Osteoblast (primary cell): ENCODE measurements at regions not wholly inside any gene's neighbourhood (a gene's known extent, or its start where the extent isn't known, plus 50 kb on each side); places are given as distances from the start of the nearest gene placed in this dataset.

Experiments
- DNase-seq: peaks from one replicate; pipeline ENCODE4 v3.0.0; 2011; ENCODE audit warnings: low spot score, mixed read lengths; ENCODE audit not compliant: insufficient read length; ENCODE audit errors: missing footprints
- H2AFZ ChIP-seq: 2 replicates; pipeline ENCODE4 v1.6.0; 2011; ENCODE audit warnings: mild to moderate bottlenecking, low read length
- H3K27ac ChIP-seq: 2 replicates; pipeline ENCODE4 v1.5.1; 2011; ENCODE audit warnings: mild to moderate bottlenecking, low read depth, low read length, moderate library complexity
- H3K27me3 ChIP-seq: 2 replicates; pipeline ENCODE4 v1.6.0; 2012; ENCODE audit warnings: mild to moderate bottlenecking, control low read depth, inconsistent platforms, low read length, moderate library complexity; ENCODE audit not compliant: insufficient read depth
- H3K36me3 ChIP-seq: 2 replicates; pipeline ENCODE4 v1.5.1; 2011; ENCODE audit warnings: mild to moderate bottlenecking, low read length, control low read depth, moderate library complexity; ENCODE audit not compliant: insufficient read depth
- H3K4me1 ChIP-seq: 2 replicates; pipeline ENCODE4 v1.5.1; 2011; ENCODE audit warnings: mild to moderate bottlenecking, low read length, control low read depth, moderate library complexity; ENCODE audit not compliant: insufficient read depth
- H3K4me2 ChIP-seq: 2 replicates; pipeline ENCODE4 v1.6.0; 2011; ENCODE audit warnings: mild to moderate bottlenecking, low read length; ENCODE audit not compliant: insufficient read depth
- H3K4me3 ChIP-seq: fragments of 200-600 bp; sonication (generic); 3 replicates; pipeline ENCODE4 v1.5.1; 2012; ENCODE audit warnings: mild to moderate bottlenecking, low read length, inconsistent platforms; ENCODE audit not compliant: insufficient read depth
- H3K79me2 ChIP-seq: 2 replicates; pipeline ENCODE4 v1.6.0; 2012; ENCODE audit warnings: mild to moderate bottlenecking, low read length, control low read depth, inconsistent platforms; ENCODE audit not compliant: insufficient read depth
- H3K9me3 ChIP-seq: 2 replicates; pipeline ENCODE4 v1.5.1; 2011; ENCODE audit warnings: low read depth, low read length, control low read depth
- H4K20me1 ChIP-seq: 2 replicates; pipeline ENCODE4 v1.6.0; 2012; ENCODE audit warnings: mild to moderate bottlenecking, low read length, control low read depth; ENCODE audit not compliant: insufficient read depth
- CTCF ChIP-seq: IDR thresholded peaks from 2 replicates; pipeline ENCODE4 v1.5.1; 2011; ENCODE audit warnings: mild to moderate bottlenecking, low read depth, low read length, moderate library complexity; ENCODE audit errors: extremely low read depth

- H3K9me3 ChIP-seq = no peaks in the 10 kb centered on the region
- no peak overlapping the region for H3K4me2 ChIP-seq
- H3K36me3 ChIP-seq = no peaks in the 10 kb centered on the region
- no peak for TF ChIP-seq CTCF
- H3K27me3 ChIP-seq = no peaks in the 10 kb centered on the region
- no peaks in the 10 kb centered on the region for H4K20me1 ChIP-seq
- no peaks in the 10 kb centered on the region for H3K79me2 ChIP-seq
- H3K4me3 ChIP-seq = no peak overlapping the region
- peaks cover 29% of the 10 kb centered on the region for H3K4me1 ChIP-seq
- no peak overlapping the region for H2AFZ ChIP-seq
- H3K27ac ChIP-seq = no peak overlapping the region
- no peak for DNase-seq
Measured at GRCh38 chr4:120446051-120446567, 379.5 kb upstream of the MAD2L1 start.

- Histone ChIP-seq H3K36me3 (no peaks in the 10 kb centered on the region), H3K9me3 (no peaks in the 10 kb centered on the region), H3K4me1 (peaks cover 29% of the 10 kb centered on the region), H3K4me3 (no peak overlapping the region), H3K4me2 (no peak overlapping the region), H4K20me1 (no peaks in the 10 kb centered on the region), H2AFZ (no peak overlapping the region), H3K79me2 (no peaks in the 10 kb centered on the region), H3K27ac (no peak overlapping the region), H3K27me3 (no peaks in the 10 kb centered on the region)
- no peak for DNase-seq
- TF ChIP-seq CTCF = no peak
Measured at GRCh38 chr4:120445186-120445585, 378.5 kb upstream of the MAD2L1 start.

GRCh38 chr4:120443116-120443515, 376.5 kb upstream of the MAD2L1 start:
- H3K9me3 ChIP-seq = no peaks in the 10 kb centered on the region
- peak overlapping the region; percentile 40 for H3K27ac ChIP-seq
- H2AFZ ChIP-seq = no peak overlapping the region
- H3K36me3 ChIP-seq = no peaks in the 10 kb centered on the region
- H3K27me3 ChIP-seq = no peaks in the 10 kb centered on the region
- no peaks in the 10 kb centered on the region for H3K79me2 ChIP-seq
- H3K4me3 ChIP-seq = no peak overlapping the region
- H4K20me1 ChIP-seq = no peaks in the 10 kb centered on the region
- peaks cover 26% of the 10 kb centered on the region for H3K4me1 ChIP-seq
- no peak for TF ChIP-seq CTCF
- peak overlapping the region; percentile 44 for H3K4me2 ChIP-seq
- peak; percentile 55 for DNase-seq

- H3K79me2 ChIP-seq = no peaks in the 10 kb centered on the region
- H3K36me3 ChIP-seq = no peaks in the 10 kb centered on the region
- H3K4me1 ChIP-seq = peaks cover 15% of the 10 kb centered on the region
- H3K4me2 ChIP-seq = no peak overlapping the region
- no peaks in the 10 kb centered on the region for H3K27me3 ChIP-seq
- DNase-seq = no peak
- no peak overlapping the region for H3K27ac ChIP-seq
- H2AFZ ChIP-seq = no peak overlapping the region
- no peaks in the 10 kb centered on the region for H4K20me1 ChIP-seq
- no peak for TF ChIP-seq CTCF
- H3K9me3 ChIP-seq = no peaks in the 10 kb centered on the region
- no peak overlapping the region for H3K4me3 ChIP-seq
Measured at GRCh38 chr4:120440730-120441129, 374.1 kb upstream of the MAD2L1 start.
